CD8-positive, alpha-beta memory T cell (primary cell): ENCODE measurements at regions not wholly inside any gene's neighbourhood (a gene's known extent, or its start where the extent isn't known, plus 50 kb on each side); places are given as distances from the start of the nearest gene placed in this dataset.

Experiments
- CTCF ChIA-PET: fragments of 350-600 bp; sonication (Branson Sonifier 250); formaldehyde crosslinking; loops from one replicate; lab custom pipeline; 2021; ENCODE audit warnings: antibody characterized with exemption; lab: Charles Lee
- POLR2A ChIA-PET: fragments of 350-600 bp; sonication (Branson Sonifier 250); formaldehyde crosslinking; loops from one replicate; lab custom pipeline; 2021; ENCODE audit warnings: antibody characterized with exemption; lab: Charles Lee
- DNase-seq, 5 donors: peaks; one replicate each; pipeline versions ENCODE4 v3.0.0 to v3.0.0-alpha.2; 2020 to 2022; ENCODE audit warnings: mixed read lengths in 1 of 5
- H3K27ac ChIP-seq: one replicate; pipeline ENCODE4 v1.7.0; 2013; ENCODE audit warnings: low read depth, mild to moderate bottlenecking, low read length, moderate library complexity
- H3K27me3 ChIP-seq: 2 replicates; pipeline ENCODE4 v1.7.0; 2013; ENCODE audit warnings: low read length, mild to moderate bottlenecking; ENCODE audit not compliant: insufficient read depth, poor library complexity, severe bottlenecking
- H3K36me3 ChIP-seq: 2 replicates; pipeline ENCODE4 v1.7.0; 2013; ENCODE audit warnings: mild to moderate bottlenecking, low read length, moderate library complexity; ENCODE audit not compliant: insufficient read depth
- H3K4me1 ChIP-seq: 2 replicates; pipeline ENCODE4 v1.7.0; 2013; ENCODE audit warnings: mild to moderate bottlenecking, low read length, moderate library complexity; ENCODE audit not compliant: insufficient read depth
- H3K4me3 ChIP-seq: 2 replicates; pipeline ENCODE4 v1.7.0; 2013; ENCODE audit warnings: mild to moderate bottlenecking, low read length
- H3K9me3 ChIP-seq: 2 replicates; pipeline ENCODE4 v1.7.0; 2013; ENCODE audit warnings: mild to moderate bottlenecking, low read length
- H3K27ac Mint-ChIP-seq, 8 donors: one replicate each; pipeline ENCODE4 v1.8.0; 2020 to 2021; ENCODE audit warnings: mixed read lengths in 8 of 8, mild to moderate bottlenecking in 6 of 8, inconsistent platforms in 3 of 8, moderate library complexity in 3 of 8
- H3K27me3 Mint-ChIP-seq, 2 donors: one replicate each; pipeline ENCODE4 v1.8.0; 2020 to 2021; ENCODE audit warnings: mixed read lengths in 2 of 2, mild to moderate bottlenecking in 1 of 2, moderate library complexity in 1 of 2
- H3K36me3 Mint-ChIP-seq, 3 donors: one replicate each; pipeline ENCODE4 v1.8.0; 2020 to 2021; ENCODE audit warnings: mixed read lengths in 3 of 3, inconsistent platforms in 1 of 3, mild to moderate bottlenecking in 1 of 3
- H3K4me1 Mint-ChIP-seq, 3 donors: one replicate each; pipeline ENCODE4 v1.8.0; 2020 to 2021; ENCODE audit warnings: mixed read lengths in 3 of 3, inconsistent platforms in 1 of 3, mild to moderate bottlenecking in 1 of 3
- H3K4me3 Mint-ChIP-seq, 7 donors: one replicate each; pipeline ENCODE4 v1.8.0; 2020 to 2021; ENCODE audit warnings: mixed read lengths in 7 of 7, mild to moderate bottlenecking in 6 of 7, moderate library complexity in 4 of 7, inconsistent platforms in 2 of 7
- H3K9me3 Mint-ChIP-seq, 5 donors: one replicate each; pipeline ENCODE4 v1.8.0; 2020 to 2022; ENCODE audit warnings: mixed read lengths in 5 of 5, mild to moderate bottlenecking in 3 of 5, moderate library complexity in 2 of 5, inconsistent platforms in 1 of 5

- Mint-ChIP-seq H3K27me3 (peaks cover 0 to 19% of the 10 kb centered on the region in 2 donors), H3K27ac (no peak overlapping the region), H3K4me1 (no peaks in the 10 kb centered on the region), H3K4me3 (no peak overlapping the region), H3K9me3 (no peaks in the 10 kb centered on the region), H3K36me3 (no peaks in the 10 kb centered on the region)
- DNase-seq: no peak
- no peak overlapping the region for H3K4me3 ChIP-seq
- H3K27ac ChIP-seq: no peak overlapping the region
- no peaks in the 10 kb centered on the region for H3K27me3 ChIP-seq
- no peaks in the 10 kb centered on the region for H3K36me3 ChIP-seq
- POLR2A ChIA-PET: no interaction called here
- H3K9me3 ChIP-seq: no peaks in the 10 kb centered on the region
- H3K4me1 ChIP-seq: no peaks in the 10 kb centered on the region
- CTCF ChIA-PET: no interaction called here
These were observed 122.6 kb upstream of the MCHR2 start for GRCh38 chr6:100116411-100117194.

- POLR2A ChIA-PET: no interaction called here
- peaks cover 0 to 20% of the 10 kb centered on the region in 2 donors for H3K27me3 Mint-ChIP-seq
- Histone ChIP-seq H3K27ac (no peak overlapping the region), H3K27me3 (no peaks in the 10 kb centered on the region), H3K4me1 (no peaks in the 10 kb centered on the region), H3K9me3 (no peaks in the 10 kb centered on the region), H3K36me3 (no peaks in the 10 kb centered on the region), H3K4me3 (no peak overlapping the region)
- no peaks in the 10 kb centered on the region for H3K36me3 Mint-ChIP-seq
- no peak overlapping the region for H3K4me3 Mint-ChIP-seq
- no peaks in the 10 kb centered on the region for H3K9me3 Mint-ChIP-seq
- no peak for DNase-seq
- no peaks in the 10 kb centered on the region for H3K4me1 Mint-ChIP-seq
- CTCF ChIA-PET: no interaction called here
- H3K27ac Mint-ChIP-seq: no peak overlapping the region
These were observed 121.5 kb upstream of the MCHR2 start for GRCh38 chr6:100115407-100116101.

- POLR2A ChIA-PET: no interaction called here
- Histone ChIP-seq H3K9me3 (no peaks in the 10 kb centered on the region), H3K27ac (no peak overlapping the region), H3K4me3 (no peak overlapping the region), H3K27me3 (no peaks in the 10 kb centered on the region), H3K4me1 (no peaks in the 10 kb centered on the region), H3K36me3 (no peaks in the 10 kb centered on the region)
- Mint-ChIP-seq H3K9me3 (no peaks in the 10 kb centered on the region), H3K27ac (peak overlapping the region in 1 of 8 donors; percentile 11), H3K4me1 (no peaks in the 10 kb centered on the region), H3K4me3 (no peak overlapping the region), H3K36me3 (no peaks in the 10 kb centered on the region), H3K27me3 (peaks cover 2 to 20% of the 10 kb centered on the region in 2 donors)
- no peak for DNase-seq
- CTCF ChIA-PET: no interaction called here
These were observed 119.0 kb upstream of the MCHR2 start for GRCh38 chr6:100112855-100113508.

GRCh38 chr6:100105919-100106529 lies 112.0 kb upstream of the MCHR2 start:
- H3K4me1 ChIP-seq: no peaks in the 10 kb centered on the region
- H3K27ac ChIP-seq: no peak overlapping the region
- H3K36me3 Mint-ChIP-seq: no peaks in the 10 kb centered on the region
- POLR2A ChIA-PET: no interaction called here
- CTCF ChIA-PET: no interaction called here
- no peak for DNase-seq
- H3K9me3 ChIP-seq: no peaks in the 10 kb centered on the region
- peaks cover 0 to 3% (median 0%) of the 10 kb centered on the region in 5 donors for H3K9me3 Mint-ChIP-seq
- peaks cover 2 to 16% of the 10 kb centered on the region in 2 donors for H3K27me3 Mint-ChIP-seq
- H3K27me3 ChIP-seq: no peaks in the 10 kb centered on the region
- H3K4me3 ChIP-seq: no peak overlapping the region
- no peaks in the 10 kb centered on the region for H3K36me3 ChIP-seq
- no peak overlapping the region for H3K4me3 Mint-ChIP-seq
- H3K27ac Mint-ChIP-seq: no peak overlapping the region
- H3K4me1 Mint-ChIP-seq: no peaks in the 10 kb centered on the region

GRCh38 chr6:100105138-100105537 lies 111.1 kb upstream of the MCHR2 start:
- no peak overlapping the region for H3K4me3 ChIP-seq
- H3K4me3 Mint-ChIP-seq: no peak overlapping the region
- ChIA-PET POLR2A (no interaction called here), CTCF (no interaction called here)
- H3K36me3 ChIP-seq: no peaks in the 10 kb centered on the region
- no peak overlapping the region for H3K27ac Mint-ChIP-seq
- no peak overlapping the region for H3K27ac ChIP-seq
- H3K4me1 ChIP-seq: no peaks in the 10 kb centered on the region
- no peaks in the 10 kb centered on the region for H3K9me3 ChIP-seq
- H3K36me3 Mint-ChIP-seq: no peaks in the 10 kb centered on the region
- peaks cover 0 to 3% (median 0%) of the 10 kb centered on the region in 5 donors for H3K9me3 Mint-ChIP-seq
- DNase-seq: no peak
- H3K27me3 Mint-ChIP-seq: peaks cover 2 to 19% of the 10 kb centered on the region in 2 donors
- no peaks in the 10 kb centered on the region for H3K4me1 Mint-ChIP-seq
- H3K27me3 ChIP-seq: no peaks in the 10 kb centered on the region

GRCh38 chr6:100103931-100104330 lies 109.9 kb upstream of the MCHR2 start:
- Histone ChIP-seq H3K36me3 (no peaks in the 10 kb centered on the region), H3K9me3 (no peaks in the 10 kb centered on the region), H3K4me3 (no peak overlapping the region), H3K27me3 (no peaks in the 10 kb centered on the region), H3K4me1 (no peaks in the 10 kb centered on the region), H3K27ac (no peak overlapping the region)
- Mint-ChIP-seq H3K9me3 (peaks cover 0 to 3% (median 0%) of the 10 kb centered on the region in 5 donors), H3K27ac (no peak overlapping the region), H3K36me3 (no peaks in the 10 kb centered on the region), H3K27me3 (peaks cover 2 to 23% of the 10 kb centered on the region in 2 donors), H3K4me1 (no peaks in the 10 kb centered on the region), H3K4me3 (no peak overlapping the region)
- POLR2A ChIA-PET: no interaction called here
- CTCF ChIA-PET: interaction anchor here (1.2 kb wide), 1 partner anchor 235 kb away, joined by 3 read pairs; no protein-coding TSS in a partner anchor
- DNase-seq: no peak

- H3K27me3 ChIP-seq: no peaks in the 10 kb centered on the region
- CTCF ChIA-PET: interaction anchor here (1.2 kb wide), 1 partner anchor 235 kb away, joined by 3 read pairs; no protein-coding TSS in a partner anchor
- H3K9me3 ChIP-seq: no peaks in the 10 kb centered on the region
- H3K4me3 ChIP-seq: no peak overlapping the region
- POLR2A ChIA-PET: no interaction called here
- H3K36me3 ChIP-seq: no peaks in the 10 kb centered on the region
- Mint-ChIP-seq H3K4me3 (no peak overlapping the region), H3K9me3 (peaks cover 0 to 3% (median 0%) of the 10 kb centered on the region in 5 donors), H3K27ac (no peak overlapping the region), H3K4me1 (no peaks in the 10 kb centered on the region), H3K36me3 (no peaks in the 10 kb centered on the region), H3K27me3 (peaks cover under 1 to 23% of the 10 kb centered on the region in 2 donors)
- no peaks in the 10 kb centered on the region for H3K4me1 ChIP-seq
- no peak for DNase-seq
- H3K27ac ChIP-seq: no peak overlapping the region
These were observed 109.2 kb upstream of the MCHR2 start for GRCh38 chr6:100103194-100103593.
